Stomach (tissue), 8 donors: ENCODE measurements at regions not wholly inside any gene's neighbourhood (a gene's known extent, or its start where the extent isn't known, plus 50 kb on each side); places are given as distances from the start of the nearest gene placed in this dataset.
A peak's percentile ranks its signal among the peaks of the same experiment; 100 is the strongest.

ENCODE experiments used
- DNase-seq, 2 donors: peaks; one replicate each; pipeline versions ENCODE4 v3.0.0 to v3.0.0-alpha.2; 2013 to 2019
- H3K27ac ChIP-seq, 5 donors: fragments of 200-600 bp in 4 of 5; sonication (generic) in 4 of 5; one replicate each; pipeline ENCODE4 v1.5.1; 2013 to 2019; ENCODE audit warnings: mild to moderate bottlenecking in 1 of 5, moderate library complexity in 1 of 5
- H3K27me3 ChIP-seq, 3 donors: fragments of 200-600 bp; sonication (generic); one replicate each; pipeline ENCODE4 v1.5.1; 2017 to 2019; ENCODE audit warnings: mixed run types in 1 of 3
- H3K36me3 ChIP-seq, 4 donors: fragments of 200-600 bp; sonication (generic); 1 replicate in 3 of 4; 2 replicates in 1 of 4; pipeline ENCODE4 v1.5.1; 2016 to 2019
- H3K4me1 ChIP-seq, 4 donors: fragments of 200-600 bp; sonication (generic); one replicate each; pipeline ENCODE4 v1.5.1; 2016 to 2019
- H3K4me3 ChIP-seq, 4 donors: fragments of 200-600 bp; sonication (generic) in 3 of 4; one replicate each; pipeline ENCODE4 v1.5.1; 2016 to 2019; ENCODE audit warnings: mild to moderate bottlenecking in 1 of 4
- H3K9me3 ChIP-seq, 4 donors: fragments of 200-600 bp; sonication (generic); one replicate each; pipeline ENCODE4 v1.5.1; 2016 to 2019
- EP300 ChIP-seq: sonication (generic); formaldehyde crosslinking; IDR thresholded peaks from one replicate; pipeline ENCODE4 v1.6.1; 2017; ENCODE audit warnings: antibody characterized with exemption
- POLR2A ChIP-seq, 4 donors: fragments of 450-650 bp; IDR thresholded peaks; one replicate each; pipeline ENCODE4 v1.6.1; 2016; ENCODE audit warnings: antibody characterized with exemption in 4 of 4, control low read depth in 2 of 4, mild to moderate bottlenecking in 1 of 4, moderate library complexity in 1 of 4
- POLR2AphosphoS5 ChIP-seq, 3 donors: sonication (generic); formaldehyde crosslinking; IDR thresholded peaks; one replicate each; pipeline ENCODE4 v1.6.1; 2016; ENCODE audit warnings: antibody characterized with exemption in 3 of 3
- WGBS, 5 donors: extraction: QIAGEN DNeasy Blood & Tissue Kit in 3 of 5; methylation state at CpG; one replicate each; pipeline versions ENCODE4 v1.1.5 to v1.1.7; 2013 to 2018; 5-methylcytosine and 5-hydroxymethylcytosine counted together
- intact Hi-C: fragments of 100-400 bp; cut with DNase I; formaldehyde crosslinking; loops from one replicate; pipeline ENCODE4 v1.15.1; 2023; ENCODE audit warnings: low total_unique reads
- TF ChIP-seq, protein P1 (sequence below), 7 experiments: fragments of 450-650 bp in 4 of 7; fragments of 200-600 bp in 3 of 7; sonication (generic) in 3 of 7; IDR thresholded peaks; one replicate each; pipeline ENCODE4 v1.5.1; 2016 to 2019; ENCODE audit warnings: antibody characterized with exemption in 7 of 7, control low read depth in 2 of 7, mild to moderate bottlenecking in 1 of 7
- donor health status: healthy with polysubstance abuse.
- donor health status: Bipolar disorder and iron deficiency.
- donor health status: healthy.

DNA sequence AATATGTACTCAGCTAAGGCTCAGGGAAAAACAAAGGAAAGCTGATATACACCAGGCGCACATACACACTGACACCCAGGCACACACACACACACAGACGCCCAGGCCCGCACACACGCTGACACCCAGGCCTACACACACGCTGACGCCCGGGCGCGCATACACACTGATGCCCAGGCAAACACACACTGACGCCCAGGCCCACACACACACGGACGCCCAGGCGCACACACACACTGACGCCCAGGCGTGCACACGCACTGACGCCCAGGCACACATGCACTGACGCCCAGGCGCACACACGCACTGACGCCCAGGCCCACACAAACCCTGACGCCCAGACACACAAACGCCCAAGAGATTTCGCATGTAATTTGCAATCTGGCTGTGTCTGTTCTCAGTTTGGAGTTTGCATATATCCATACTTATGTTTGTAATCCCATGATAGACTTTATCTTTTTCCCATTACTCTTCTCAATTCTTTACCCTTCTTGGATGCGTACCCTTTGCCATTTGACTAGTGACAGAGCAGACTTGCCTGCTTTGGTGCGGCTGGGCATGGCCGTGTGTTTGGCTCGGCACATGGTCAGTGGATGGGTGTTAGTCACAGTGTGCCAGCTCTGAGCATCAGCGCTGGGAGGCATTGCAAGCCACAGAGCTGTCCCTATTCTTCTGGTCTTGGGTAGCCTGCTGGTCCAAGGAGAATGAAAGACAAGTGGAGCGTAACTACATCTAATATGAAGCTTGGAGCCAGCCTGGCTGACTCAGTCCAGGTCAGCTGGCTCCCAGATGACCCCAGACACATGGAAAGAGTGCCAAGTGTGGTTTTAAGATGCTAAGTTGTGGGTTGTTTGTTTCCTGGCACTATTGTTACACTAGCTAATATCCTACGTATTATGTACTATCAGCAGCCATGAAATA is 632.4 kb upstream of the ZFP42 start:
- TF ChIP-seq, protein P1, sequence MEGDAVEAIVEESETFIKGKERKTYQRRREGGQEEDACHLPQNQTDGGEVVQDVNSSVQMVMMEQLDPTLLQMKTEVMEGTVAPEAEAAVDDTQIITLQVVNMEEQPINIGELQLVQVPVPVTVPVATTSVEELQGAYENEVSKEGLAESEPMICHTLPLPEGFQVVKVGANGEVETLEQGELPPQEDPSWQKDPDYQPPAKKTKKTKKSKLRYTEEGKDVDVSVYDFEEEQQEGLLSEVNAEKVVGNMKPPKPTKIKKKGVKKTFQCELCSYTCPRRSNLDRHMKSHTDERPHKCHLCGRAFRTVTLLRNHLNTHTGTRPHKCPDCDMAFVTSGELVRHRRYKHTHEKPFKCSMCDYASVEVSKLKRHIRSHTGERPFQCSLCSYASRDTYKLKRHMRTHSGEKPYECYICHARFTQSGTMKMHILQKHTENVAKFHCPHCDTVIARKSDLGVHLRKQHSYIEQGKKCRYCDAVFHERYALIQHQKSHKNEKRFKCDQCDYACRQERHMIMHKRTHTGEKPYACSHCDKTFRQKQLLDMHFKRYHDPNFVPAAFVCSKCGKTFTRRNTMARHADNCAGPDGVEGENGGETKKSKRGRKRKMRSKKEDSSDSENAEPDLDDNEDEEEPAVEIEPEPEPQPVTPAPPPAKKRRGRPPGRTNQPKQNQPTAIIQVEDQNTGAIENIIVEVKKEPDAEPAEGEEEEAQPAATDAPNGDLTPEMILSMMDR (IDR thresholded peaks at IDR 0.05), result no peak

DNA sequence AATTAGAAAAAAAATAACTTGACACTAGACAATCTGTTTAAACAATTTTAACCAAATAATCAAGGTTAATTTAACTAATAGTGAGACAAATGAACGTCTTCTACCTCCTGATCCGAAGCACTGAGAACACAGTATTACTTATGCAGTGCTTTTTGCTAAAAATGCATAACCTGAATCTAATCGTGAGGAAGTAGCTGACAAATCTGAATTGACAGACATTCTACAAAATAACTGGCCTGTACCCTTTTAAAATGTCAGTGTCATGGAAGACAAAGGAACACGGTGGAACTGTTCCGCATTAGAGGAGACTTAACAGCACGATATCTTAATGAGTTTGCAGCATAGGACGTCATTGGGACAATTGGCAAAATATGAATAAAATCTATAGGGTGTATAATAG is 631.2 kb upstream of the ZFP42 start:
- DNase-seq, result no peak
- H3K4me3 ChIP-seq, result no peak overlapping the region
- no peaks in the 10 kb centered on the region for H3K4me1 ChIP-seq
- no peaks in the 10 kb centered on the region for H3K36me3 ChIP-seq
- H3K27me3 ChIP-seq, result no peaks in the 10 kb centered on the region
- TF ChIP-seq POLR2AphosphoS5 (IDR thresholded peaks at IDR 0.05) (no peak), POLR2A (IDR thresholded peaks at IDR 0.05) (no peak), EP300 (no peak)
- TF ChIP-seq, protein P1 (IDR thresholded peaks at IDR 0.05), result no peak
- 81 to 94% (median 87%) methylated on average over 7 of the region's 7 CpGs for WGBS, 5 donors
- no peak overlapping the region for H3K27ac ChIP-seq
- intact Hi-C loops, result no loop called here
- no peaks in the 10 kb centered on the region for H3K9me3 ChIP-seq

More for the DNA sequence above, 632.4 kb upstream of the ZFP42 start:
- WGBS, 5 donors, result 87 to 98% (median 95%) methylated on average over 29 to 31 of the region's 31 CpGs
- no peaks in the 10 kb centered on the region for H3K4me1 ChIP-seq
- intact Hi-C loops, result no loop called here
- DNase-seq, result no peak
- H3K9me3 ChIP-seq, result no peaks in the 10 kb centered on the region
- no peaks in the 10 kb centered on the region for H3K36me3 ChIP-seq
- H3K27ac ChIP-seq, result no peak overlapping the region
- H3K27me3 ChIP-seq, result no peaks in the 10 kb centered on the region
- no peak overlapping the region for H3K4me3 ChIP-seq

DNA sequence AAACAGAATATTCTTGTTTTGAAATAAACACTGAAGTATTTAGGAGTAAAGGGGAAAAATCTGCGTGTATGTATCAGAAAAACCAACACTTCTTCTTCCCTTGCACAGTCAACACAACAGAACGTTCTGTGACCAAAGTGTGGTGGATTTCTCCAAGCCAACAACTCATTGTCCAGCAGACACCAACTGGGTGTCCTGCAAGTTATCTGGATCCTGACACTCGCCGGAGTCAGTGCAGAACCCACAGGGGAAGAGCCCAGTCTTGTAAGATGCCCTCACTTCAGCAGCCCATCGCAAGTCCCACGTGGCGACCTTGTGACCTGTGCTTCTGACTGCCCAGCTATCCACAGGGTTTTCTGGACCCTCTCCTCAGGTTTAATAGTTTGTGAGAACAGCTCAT is 630.7 kb upstream of the ZFP42 start:
- TF ChIP-seq POLR2AphosphoS5 (IDR thresholded peaks at IDR 0.05) (no peak), EP300 (no peak), POLR2A (IDR thresholded peaks at IDR 0.05) (no peak)
- TF ChIP-seq, protein P1 (IDR thresholded peaks at IDR 0.05), result no peak
- no peak for DNase-seq
- Histone ChIP-seq H3K27ac (no peak overlapping the region), H3K36me3 (no peaks in the 10 kb centered on the region), H3K4me1 (no peaks in the 10 kb centered on the region), H3K9me3 (no peaks in the 10 kb centered on the region), H3K27me3 (no peaks in the 10 kb centered on the region), H3K4me3 (no peak overlapping the region)
- 86 to 95% (median 88%) methylated on average over 7 of the region's 7 CpGs for WGBS, 5 donors
- intact Hi-C loops, result no loop called here

DNA sequence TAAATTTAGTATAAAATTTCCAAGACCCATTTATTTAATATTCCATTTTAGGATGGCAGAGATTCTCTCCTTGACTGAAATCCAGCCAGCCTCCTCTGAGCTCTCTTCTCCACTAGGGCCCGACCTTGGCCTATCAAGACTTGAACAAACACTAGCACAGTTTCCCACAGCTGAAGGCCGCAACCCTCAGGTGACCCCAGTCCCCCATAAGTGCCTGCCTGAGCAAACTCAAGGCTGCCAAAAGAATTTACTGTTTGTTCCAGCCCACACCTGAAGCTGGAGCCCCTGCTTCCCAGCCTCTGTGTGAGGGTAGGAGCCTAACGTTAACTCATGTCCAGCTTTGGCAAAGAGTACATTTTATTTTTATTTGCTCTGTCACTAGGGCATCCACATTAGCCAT is 629.0 kb upstream of the ZFP42 start:
- 41 to 63% (median 60%) methylated on average over 3 of the region's 3 CpGs for WGBS, 5 donors
- H3K27me3 ChIP-seq, result no peaks in the 10 kb centered on the region
- H3K4me3 ChIP-seq, result no peak overlapping the region
- no peaks in the 10 kb centered on the region for H3K9me3 ChIP-seq
- H3K27ac ChIP-seq, result no peak overlapping the region
- H3K36me3 ChIP-seq, result no peaks in the 10 kb centered on the region
- DNase-seq, result peak in 1 of 2 donors; percentile 22
- H3K4me1 ChIP-seq, result no peaks in the 10 kb centered on the region
- intact Hi-C loops, result no loop called here
- no peak for TF ChIP-seq POLR2AphosphoS5 (IDR thresholded peaks at IDR 0.05)
- no peak for TF ChIP-seq POLR2A (IDR thresholded peaks at IDR 0.05)
- TF ChIP-seq EP300, result no peak

DNA sequence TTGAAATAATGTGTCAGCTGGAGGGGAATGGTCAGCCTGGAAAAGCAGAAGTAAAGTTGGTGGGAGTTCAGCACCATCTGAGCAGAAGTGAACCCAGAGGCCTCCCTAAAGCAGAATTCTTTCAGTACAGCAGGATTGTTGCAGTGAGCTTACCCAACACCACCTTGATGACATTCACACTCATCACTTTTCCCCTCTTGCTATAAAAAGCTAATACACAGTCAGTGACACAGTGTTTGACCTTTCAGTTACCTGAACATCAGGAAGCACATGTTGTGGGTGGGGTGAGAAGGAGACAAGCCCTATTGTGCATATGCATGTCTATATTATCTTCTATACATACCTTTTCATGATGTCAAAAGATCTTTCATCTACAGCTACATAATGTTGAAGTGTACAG is 624.7 kb upstream of the ZFP42 start:
- H3K27ac ChIP-seq, result no peak overlapping the region
- H3K27me3 ChIP-seq, result no peaks in the 10 kb centered on the region
- H3K4me1 ChIP-seq, result no peaks in the 10 kb centered on the region
- H3K36me3 ChIP-seq, result no peaks in the 10 kb centered on the region
- no peak overlapping the region for H3K4me3 ChIP-seq
- intact Hi-C loops, result no loop called here
- no peaks in the 10 kb centered on the region for H3K9me3 ChIP-seq
- TF ChIP-seq, protein P1 (IDR thresholded peaks at IDR 0.05), result no peak
- DNase-seq, result no peak
